ENCODE measurements at regions not wholly inside any gene's neighbourhood (a gene's known extent, or its start where the extent isn't known, plus 50 kb on each side); places are given as distances from the start of the nearest gene placed in this dataset.

DNA sequence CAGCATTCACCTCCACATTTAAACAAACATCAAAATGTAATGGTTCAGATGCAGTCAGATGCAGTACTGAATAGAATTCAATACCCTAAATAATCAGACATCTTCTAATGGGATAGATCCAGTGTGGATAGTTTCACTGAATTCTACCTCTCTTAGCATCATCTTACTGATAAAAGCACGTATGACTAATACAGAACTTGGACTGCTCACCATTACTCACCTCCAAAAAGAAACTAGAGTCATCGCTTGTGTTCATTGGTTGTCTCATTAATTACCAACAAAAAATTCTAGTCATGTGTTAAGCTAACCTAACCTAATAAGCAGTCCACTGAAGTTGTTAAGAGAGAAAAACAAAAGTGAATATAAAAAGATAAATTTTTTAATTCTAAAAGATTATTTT lies 165.9 kb upstream of the IRAK1BP1 start:
- POLR2A ChIA-PET (ENCODE audit: unreplicated experiment) = no interaction called here
- BruUV-seq (replicated peaks) = no TSS peak
- DNase-seq = peak; percentile 70
- H3K4me2 ChIP-seq (ENCODE audit: low read depth, low read length) = no peak overlapping the region
- in situ Hi-C loops (cut with MboI; ENCODE audit: low sequenced_read_pairs) = no loop called here
- H3K9me1 ChIP-seq (ENCODE audit: insufficient read depth, low read length) = no peaks in the 10 kb centered on the region
- no peak overlapping the region for H2BK15ac ChIP-seq (ENCODE audit: low read depth, low read length)
- no peak overlapping the region for H4K8ac ChIP-seq (ENCODE audit: low read depth in 2 of 2, low read length in 2 of 2)
- no peaks in the 10 kb centered on the region for H3K27me3 ChIP-seq (ENCODE audit: control insufficient read depth, insufficient read depth, low read length)
- no peak overlapping the region for H2BK5ac ChIP-seq (ENCODE audit: low read depth, low read length, poor library complexity, severe bottlenecking)
- CTCF ChIA-PET = no interaction called here
- dilution Hi-C loops (cut with HindIII; ENCODE audit: low sequenced_read_pairs, unreplicated experiment) = no loop called here
- H4K5ac ChIP-seq (ENCODE audit: low read depth, low read length) = no peak overlapping the region
- no peaks in the 10 kb centered on the region for H3K36me3 ChIP-seq (ENCODE audit: control insufficient read depth, insufficient read depth, low read length)
- H2AK5ac ChIP-seq (ENCODE audit: low read depth, low read length) = no peak overlapping the region
- H3K56ac ChIP-seq (ENCODE audit: extremely low read depth, insufficient read depth, low read length) = no peak overlapping the region
- no peaks in the 10 kb centered on the region for H4K20me1 ChIP-seq (ENCODE audit: insufficient read depth, low read length)
- H2BK20ac ChIP-seq (ENCODE audit: low read depth, low read length) = no peak overlapping the region
- no peak for TF ChIP-seq BHLHE40 (IDR thresholded peaks at IDR 0.05; ENCODE audit: low read depth, low read length)
- no peak for TF ChIP-seq MAFK (IDR thresholded peaks at IDR 0.05; ENCODE audit: low read depth, low read length)
- 0 out of 2 replicates have a peak, but pooled peaks have one; percentile 47 for TF ChIP-seq FOS (IDR thresholded peaks at IDR 0.05; ENCODE audit: low read depth, low read length)
- no peak overlapping the region for H3K4me3 ChIP-seq (ENCODE audit: insufficient read depth, low read depth, low read length)
- no peak overlapping the region for H4K91ac ChIP-seq (ENCODE audit: insufficient read depth, low read depth, low read length)
- H3K18ac ChIP-seq (ENCODE audit: low read depth, low read length) = no peak overlapping the region
- no peak overlapping the region for H3K23ac ChIP-seq (ENCODE audit: low read depth, low read length)
- no peak overlapping the region for H3K14ac ChIP-seq (replicated peaks; ENCODE audit: low read depth, low read length)
- peak; percentile 32; the same call in 1 of the 2 replicates for ATAC-seq (ENCODE audit: low read depth)
- no peaks in the 10 kb centered on the region for H3K4me1 ChIP-seq (ENCODE audit: control insufficient read depth, insufficient read depth, low read length)
- no peak overlapping the region for H3K9ac ChIP-seq (ENCODE audit: low read depth, low read length)
- no peak overlapping the region for H3K4ac ChIP-seq (ENCODE audit: low read depth, low read length)
- H2BK120ac ChIP-seq (ENCODE audit: low read depth, low read length) = no peak overlapping the region
- WGBS, 2 experiments (ENCODE audit: extremely low coverage in 2 of 2, insufficient read length in 1 of 2) = no CpG with 5 or more reads among the region's 2 CpGs
- H2AFZ ChIP-seq (replicated peaks; ENCODE audit: low read length, poor library complexity) = no peak overlapping the region
- no peak overlapping the region for H2AK9ac ChIP-seq (replicated peaks; ENCODE audit: low read depth, low read length, poor library complexity)
- H3K27ac ChIP-seq (ENCODE audit: insufficient read depth, low read length) = no peak overlapping the region
- no peaks in the 10 kb centered on the region for H3K79me1 ChIP-seq (ENCODE audit: low read depth in 1 of 2, low read length in 2 of 2)
- intact Hi-C loops (cut with micrococcal nuclease) = no loop called here
- no peaks in the 10 kb centered on the region for H3K9me3 ChIP-seq (ENCODE audit: control insufficient read depth, insufficient read depth, low read length)

Data from IMR-90 (cell line).